ENCODE measurements at regions not wholly inside any gene's neighbourhood (a gene's known extent, or its start where the extent isn't known, plus 50 kb on each side); places are given as distances from the start of the nearest gene placed in this dataset.

DNA sequence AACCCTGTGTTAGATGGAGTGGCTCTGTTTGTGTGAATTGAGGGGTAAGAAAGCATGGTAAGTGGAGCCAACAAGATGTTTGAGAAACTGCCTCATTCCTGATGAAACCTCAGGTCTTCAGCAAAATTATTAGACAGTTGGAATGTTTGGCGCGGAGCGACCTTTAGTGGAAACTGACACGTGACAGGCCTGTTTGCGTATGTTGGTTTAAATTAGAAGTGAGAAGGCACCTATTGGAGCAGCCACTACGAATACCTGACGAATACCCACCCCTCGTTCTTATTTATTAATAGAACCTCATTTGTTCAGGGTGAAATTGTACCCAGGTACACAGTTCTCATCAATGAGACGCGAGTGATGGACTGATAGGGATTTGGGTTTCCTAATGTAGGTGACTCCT, 63.2 kb upstream of the MIR17HG start:
- DNase-seq, result no peak

DNA sequence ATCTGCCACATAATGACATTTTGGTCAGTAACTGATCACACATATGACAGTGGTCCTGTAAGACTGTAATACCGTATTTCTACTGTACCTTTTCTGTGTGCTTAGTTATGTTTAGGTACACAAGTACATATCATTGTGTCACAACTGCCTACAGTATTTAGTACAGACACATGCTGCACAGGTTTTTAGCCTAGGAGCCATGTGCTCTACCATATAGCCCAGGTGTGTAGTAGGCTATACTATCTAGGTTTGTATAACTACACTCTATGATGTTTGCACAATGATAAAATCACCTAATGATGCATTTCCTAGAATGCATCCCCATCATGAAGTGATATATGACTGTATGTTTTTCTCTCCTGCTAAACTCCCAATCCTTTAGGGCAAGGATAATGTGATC, 61.2 kb upstream of the MIR17HG start:
- no peak for DNase-seq

DNA sequence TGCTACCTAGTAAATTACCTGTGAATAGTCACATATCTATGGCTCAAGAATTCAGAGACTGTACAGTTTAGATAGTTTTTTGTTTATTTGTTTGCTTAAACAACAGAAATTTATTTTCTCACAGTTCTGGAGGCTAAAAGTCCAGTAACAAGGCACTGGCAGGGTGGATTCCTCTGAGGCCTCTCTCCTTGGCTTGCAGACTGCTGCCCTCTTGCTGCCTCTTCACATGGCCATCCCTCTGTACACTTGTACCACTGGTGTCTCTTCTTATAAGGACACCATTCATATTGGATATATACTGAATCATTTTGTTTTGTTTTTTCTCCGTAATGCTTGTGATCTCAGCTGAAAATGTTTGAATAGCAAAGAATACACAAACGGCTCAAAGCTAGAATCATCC, 56.4 kb upstream of the MIR17HG start:
- DNase-seq, result no peak

DNA sequence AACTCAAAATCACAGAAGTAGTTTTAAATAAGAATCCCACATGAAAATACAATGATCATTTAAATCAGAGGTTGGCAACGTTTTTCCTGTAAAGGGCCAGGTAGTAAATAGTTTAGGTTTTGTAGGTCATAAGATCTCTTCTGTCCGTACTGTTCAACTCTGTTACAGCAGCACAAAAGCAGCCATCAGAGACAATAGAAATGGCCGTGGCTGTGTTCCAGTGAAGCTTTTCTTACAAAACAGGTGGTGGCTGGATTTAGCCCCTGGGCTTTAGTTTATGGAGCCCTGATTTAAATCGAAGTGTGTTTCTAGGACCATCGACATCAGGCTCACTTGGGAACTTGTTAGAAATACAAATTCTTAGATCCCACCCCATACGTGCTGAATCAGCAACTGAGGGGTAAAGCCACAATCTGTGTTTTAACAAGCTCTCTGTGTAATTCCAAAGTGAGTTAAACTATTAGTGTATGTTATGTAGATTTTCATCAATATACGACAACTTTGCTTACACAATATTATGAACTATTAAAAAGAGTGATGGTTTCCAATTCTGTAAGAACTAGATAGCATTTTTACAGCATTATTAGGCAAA, 54.8 kb upstream of the MIR17HG start:
- no peak for DNase-seq

DNA sequence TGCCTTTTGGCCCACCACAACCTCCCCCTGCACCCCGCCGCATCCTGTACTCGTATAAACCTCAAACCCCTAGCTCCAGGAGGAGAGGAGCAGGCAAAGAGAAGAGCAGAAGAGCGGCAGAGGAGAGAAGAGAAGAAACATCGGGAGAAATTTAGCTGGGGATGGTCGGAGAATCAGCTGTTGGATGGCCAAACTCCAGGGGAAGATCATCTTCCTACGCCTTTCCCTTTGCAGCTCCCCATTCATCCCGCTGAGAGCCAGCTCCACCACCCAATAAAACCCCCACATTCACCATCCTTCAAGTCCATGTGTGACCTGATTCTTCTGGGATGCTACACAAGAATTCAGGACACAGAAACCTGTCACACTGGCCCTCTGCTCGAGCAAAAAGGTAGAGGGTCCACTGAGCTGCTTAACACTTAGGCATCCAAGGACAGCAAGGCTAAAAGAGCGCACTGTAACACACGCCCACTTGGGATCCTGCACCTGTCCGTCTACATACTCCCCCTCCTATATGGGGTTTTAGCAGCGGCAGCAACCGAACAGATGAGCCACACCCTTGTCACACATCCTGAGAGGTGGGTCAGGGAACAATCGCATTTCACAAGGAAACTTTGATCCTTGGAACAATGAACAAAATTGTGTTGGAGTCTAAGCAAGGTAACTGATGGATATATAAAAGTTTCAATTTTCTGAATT, 51.6 kb upstream of the MIR17HG start:
- no peak for DNase-seq

DNA sequence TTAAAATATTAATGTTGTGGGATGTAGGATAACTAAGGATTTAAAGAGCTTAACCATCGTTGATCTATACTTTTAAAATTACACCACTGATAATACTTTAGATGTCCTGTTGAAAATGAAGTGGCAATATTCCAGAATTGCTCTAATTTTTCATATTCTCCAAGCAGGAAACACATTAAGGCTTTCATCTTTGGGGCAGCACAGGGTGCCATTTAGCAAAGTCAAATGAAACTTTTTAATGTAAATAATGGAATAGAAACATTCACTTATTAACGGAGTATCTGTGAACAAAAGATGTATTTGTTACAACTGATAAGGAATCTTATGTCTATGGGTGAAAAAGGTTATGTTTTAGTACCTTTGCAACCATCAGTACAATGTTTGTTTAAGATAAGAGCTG, 50.0 kb upstream of the MIR17HG start:
- DNase-seq, result no peak

Data from cerebellar nuclear complex (tissue), 1 donor.